SK-N-MC (cell line): ENCODE measurements at regions not wholly inside any gene's neighbourhood (a gene's known extent, or its start where the extent isn't known, plus 50 kb on each side); places are given as distances from the start of the nearest gene placed in this dataset.

Source experiments
- EZH2 ChIP-seq: fragments of 200-600 bp; sonication (generic); IDR thresholded peaks from one replicate; pipeline ENCODE4 v1.6.1; 2017; ENCODE audit warnings: antibody characterized with exemption
- FOXP2 ChIP-seq: optimal IDR thresholded peaks from 2 replicates; pipeline ENCODE3; 2011; ENCODE audit warnings: mild to moderate bottlenecking, moderate library complexity; ENCODE audit not compliant: insufficient read depth; ENCODE audit errors: extremely low read length, control extremely low read depth
- POLR2AphosphoS5 ChIP-seq: IDR thresholded peaks from 2 replicates; pipeline ENCODE4 v1.6.1; 2012; ENCODE audit warnings: mild to moderate bottlenecking, low read depth, low read length, borderline replicate concordance

GRCh38 chr4:96677499-96677898 is 837.6 kb downstream of the PDHA2 start:
- TF ChIP-seq EZH2: no peak
- TF ChIP-seq POLR2AphosphoS5: no peak
- TF ChIP-seq FOXP2: no peak
